HG03565 (cell line): ENCODE measurements at regions not wholly inside any gene's neighbourhood (a gene's known extent, or its start where the extent isn't known, plus 50 kb on each side); places are given as distances from the start of the nearest gene placed in this dataset.

ENCODE experiments used
- ATAC-seq: cut with Tn5 transposase; IDR thresholded peaks from one replicate; pipeline ENCODE4 v1.9.1; 2021; ENCODE audit warnings: mild to moderate bottlenecking, moderate library complexity; ENCODE audit not compliant: unreplicated experiment

DNA sequence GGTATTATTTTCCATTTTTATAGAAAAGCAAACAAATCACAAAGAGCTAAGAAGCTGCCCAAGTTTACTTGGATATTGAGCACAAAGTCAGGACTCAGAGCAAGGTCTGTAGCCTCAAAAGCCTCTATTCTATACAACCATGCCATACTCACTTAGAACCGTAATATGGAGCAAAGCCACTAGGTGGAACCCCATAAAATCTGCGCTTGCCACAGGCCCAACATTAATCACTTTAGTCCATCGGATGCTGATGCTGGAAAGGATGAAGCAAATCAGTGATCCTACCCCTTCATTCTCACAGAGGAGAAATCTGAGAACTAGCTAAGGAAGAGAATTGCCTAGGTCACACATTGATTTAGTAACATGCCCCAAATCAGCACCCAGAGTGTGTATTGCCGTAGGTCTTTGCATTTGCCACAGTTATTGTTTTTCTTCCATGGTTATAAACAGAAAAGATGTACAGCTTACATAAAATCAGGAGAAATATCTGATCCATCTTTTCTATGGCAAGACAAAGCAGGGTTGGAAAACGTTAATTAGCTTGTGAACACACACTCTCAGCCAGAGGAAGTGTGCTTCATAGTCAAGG, 56.7 kb upstream of the RAB38 start:
- ATAC-seq, result peak; percentile 97

DNA sequence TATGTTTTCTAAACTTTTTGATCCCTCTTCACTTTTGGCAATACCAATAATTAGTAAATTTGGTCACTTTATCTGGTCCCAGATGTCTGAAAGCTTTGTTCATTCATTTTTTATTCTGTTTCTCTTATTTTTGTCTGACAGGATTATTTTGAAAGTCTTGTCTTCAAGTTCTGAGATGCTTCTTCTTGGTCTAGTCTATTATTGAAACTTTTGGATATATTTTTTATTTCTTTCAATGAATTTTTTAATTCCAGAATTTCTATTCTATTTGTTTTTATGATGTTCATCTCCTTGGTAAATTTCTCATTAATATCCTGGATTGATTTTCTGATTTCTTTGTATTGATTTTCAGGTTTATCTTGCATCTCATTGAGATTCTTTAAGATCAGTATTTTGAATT, 54.1 kb upstream of the RAB38 start:
- ATAC-seq, result no peak
